PC-3 (cell line): ENCODE measurements at regions not wholly inside any gene's neighbourhood (a gene's known extent, or its start where the extent isn't known, plus 50 kb on each side); places are given as distances from the start of the nearest gene placed in this dataset.

Experiments
- EZH2 ChIP-seq: fragments of 300-600 bp; sonication (generic); IDR thresholded peaks from one replicate; pipeline ENCODE4 v1.6.1; 2017; ENCODE audit warnings: antibody characterized with exemption, mild to moderate bottlenecking, low read length; ENCODE audit not compliant: unreplicated experiment
- EZH2phosphoT487 ChIP-seq: fragments of 300-600 bp; sonication (generic); IDR thresholded peaks from 2 replicates; pipeline ENCODE4 v1.6.1; 2018; ENCODE audit warnings: mild to moderate bottlenecking, antibody characterized with exemption, low read length, borderline replicate concordance
- TF ChIP-seq, protein P1 (sequence below): fragments of 300-600 bp; sonication (generic); conservative IDR thresholded peaks from 2 replicates; pipeline ENCODE4 v1.5.1; 2017; ENCODE audit warnings: antibody characterized with exemption, low read depth, mild to moderate bottlenecking, low read length

GRCh38 chr21:28269173-28269572 is 723.5 kb downstream of the LTN1 start:
- TF ChIP-seq, protein P1, sequence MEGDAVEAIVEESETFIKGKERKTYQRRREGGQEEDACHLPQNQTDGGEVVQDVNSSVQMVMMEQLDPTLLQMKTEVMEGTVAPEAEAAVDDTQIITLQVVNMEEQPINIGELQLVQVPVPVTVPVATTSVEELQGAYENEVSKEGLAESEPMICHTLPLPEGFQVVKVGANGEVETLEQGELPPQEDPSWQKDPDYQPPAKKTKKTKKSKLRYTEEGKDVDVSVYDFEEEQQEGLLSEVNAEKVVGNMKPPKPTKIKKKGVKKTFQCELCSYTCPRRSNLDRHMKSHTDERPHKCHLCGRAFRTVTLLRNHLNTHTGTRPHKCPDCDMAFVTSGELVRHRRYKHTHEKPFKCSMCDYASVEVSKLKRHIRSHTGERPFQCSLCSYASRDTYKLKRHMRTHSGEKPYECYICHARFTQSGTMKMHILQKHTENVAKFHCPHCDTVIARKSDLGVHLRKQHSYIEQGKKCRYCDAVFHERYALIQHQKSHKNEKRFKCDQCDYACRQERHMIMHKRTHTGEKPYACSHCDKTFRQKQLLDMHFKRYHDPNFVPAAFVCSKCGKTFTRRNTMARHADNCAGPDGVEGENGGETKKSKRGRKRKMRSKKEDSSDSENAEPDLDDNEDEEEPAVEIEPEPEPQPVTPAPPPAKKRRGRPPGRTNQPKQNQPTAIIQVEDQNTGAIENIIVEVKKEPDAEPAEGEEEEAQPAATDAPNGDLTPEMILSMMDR = no peak
- TF ChIP-seq EZH2 (no peak), EZH2phosphoT487 (no peak)
